Stomach (tissue), 8 donors: ENCODE measurements at regions not wholly inside any gene's neighbourhood (a gene's known extent, or its start where the extent isn't known, plus 50 kb on each side); places are given as distances from the start of the nearest gene placed in this dataset.

Source experiments
- DNase-seq, 2 donors: peaks; one replicate each; pipeline versions ENCODE4 v3.0.0 to v3.0.0-alpha.2; 2013 to 2019
- H3K27ac ChIP-seq, 5 donors: fragments of 200-600 bp in 4 of 5; sonication (generic) in 4 of 5; one replicate each; pipeline ENCODE4 v1.5.1; 2013 to 2019; ENCODE audit warnings: mild to moderate bottlenecking in 1 of 5, moderate library complexity in 1 of 5
- H3K27me3 ChIP-seq, 3 donors: fragments of 200-600 bp; sonication (generic); one replicate each; pipeline ENCODE4 v1.5.1; 2017 to 2019; ENCODE audit warnings: mixed run types in 1 of 3
- H3K36me3 ChIP-seq, 4 donors: fragments of 200-600 bp; sonication (generic); 1 replicate in 3 of 4; 2 replicates in 1 of 4; pipeline ENCODE4 v1.5.1; 2016 to 2019
- H3K4me1 ChIP-seq, 4 donors: fragments of 200-600 bp; sonication (generic); one replicate each; pipeline ENCODE4 v1.5.1; 2016 to 2019
- H3K4me3 ChIP-seq, 4 donors: fragments of 200-600 bp; sonication (generic) in 3 of 4; one replicate each; pipeline ENCODE4 v1.5.1; 2016 to 2019; ENCODE audit warnings: mild to moderate bottlenecking in 1 of 4
- H3K9me3 ChIP-seq, 4 donors: fragments of 200-600 bp; sonication (generic); one replicate each; pipeline ENCODE4 v1.5.1; 2016 to 2019
- EP300 ChIP-seq: sonication (generic); formaldehyde crosslinking; IDR thresholded peaks from one replicate; pipeline ENCODE4 v1.6.1; 2017; ENCODE audit warnings: antibody characterized with exemption
- POLR2A ChIP-seq, 4 donors: fragments of 450-650 bp; IDR thresholded peaks; one replicate each; pipeline ENCODE4 v1.6.1; 2016; ENCODE audit warnings: antibody characterized with exemption in 4 of 4, control low read depth in 2 of 4, mild to moderate bottlenecking in 1 of 4, moderate library complexity in 1 of 4
- POLR2AphosphoS5 ChIP-seq, 3 donors: sonication (generic); formaldehyde crosslinking; IDR thresholded peaks; one replicate each; pipeline ENCODE4 v1.6.1; 2016; ENCODE audit warnings: antibody characterized with exemption in 3 of 3
- WGBS, 5 donors: extraction: QIAGEN DNeasy Blood & Tissue Kit in 3 of 5; methylation state at CpG; one replicate each; pipeline versions ENCODE4 v1.1.5 to v1.1.7; 2013 to 2018; 5-methylcytosine and 5-hydroxymethylcytosine counted together
- intact Hi-C: fragments of 100-400 bp; cut with DNase I; formaldehyde crosslinking; loops from one replicate; pipeline ENCODE4 v1.15.1; 2023; ENCODE audit warnings: low total_unique reads
- TF ChIP-seq, protein P1 (sequence below), 7 experiments: fragments of 450-650 bp in 4 of 7; fragments of 200-600 bp in 3 of 7; sonication (generic) in 3 of 7; IDR thresholded peaks; one replicate each; pipeline ENCODE4 v1.5.1; 2016 to 2019; ENCODE audit warnings: antibody characterized with exemption in 7 of 7, control low read depth in 2 of 7, mild to moderate bottlenecking in 1 of 7
- donor health status: healthy with polysubstance abuse.
- donor health status: Bipolar disorder and iron deficiency.
- donor health status: healthy.

GRCh38 chr18:28494151-28494550, 317.2 kb upstream of the CDH2 start:
- TF ChIP-seq EP300: no peak
- no peak for TF ChIP-seq POLR2AphosphoS5 (IDR thresholded peaks at IDR 0.05)
- TF ChIP-seq, protein P1, sequence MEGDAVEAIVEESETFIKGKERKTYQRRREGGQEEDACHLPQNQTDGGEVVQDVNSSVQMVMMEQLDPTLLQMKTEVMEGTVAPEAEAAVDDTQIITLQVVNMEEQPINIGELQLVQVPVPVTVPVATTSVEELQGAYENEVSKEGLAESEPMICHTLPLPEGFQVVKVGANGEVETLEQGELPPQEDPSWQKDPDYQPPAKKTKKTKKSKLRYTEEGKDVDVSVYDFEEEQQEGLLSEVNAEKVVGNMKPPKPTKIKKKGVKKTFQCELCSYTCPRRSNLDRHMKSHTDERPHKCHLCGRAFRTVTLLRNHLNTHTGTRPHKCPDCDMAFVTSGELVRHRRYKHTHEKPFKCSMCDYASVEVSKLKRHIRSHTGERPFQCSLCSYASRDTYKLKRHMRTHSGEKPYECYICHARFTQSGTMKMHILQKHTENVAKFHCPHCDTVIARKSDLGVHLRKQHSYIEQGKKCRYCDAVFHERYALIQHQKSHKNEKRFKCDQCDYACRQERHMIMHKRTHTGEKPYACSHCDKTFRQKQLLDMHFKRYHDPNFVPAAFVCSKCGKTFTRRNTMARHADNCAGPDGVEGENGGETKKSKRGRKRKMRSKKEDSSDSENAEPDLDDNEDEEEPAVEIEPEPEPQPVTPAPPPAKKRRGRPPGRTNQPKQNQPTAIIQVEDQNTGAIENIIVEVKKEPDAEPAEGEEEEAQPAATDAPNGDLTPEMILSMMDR (IDR thresholded peaks at IDR 0.05): no peak
- no peak for TF ChIP-seq POLR2A (IDR thresholded peaks at IDR 0.05)
- intact Hi-C loops: no loop called here
- no peak overlapping the region for H3K27ac ChIP-seq
- no peaks in the 10 kb centered on the region for H3K27me3 ChIP-seq
- no peak overlapping the region for H3K4me3 ChIP-seq
- H3K9me3 ChIP-seq: no peaks in the 10 kb centered on the region
- no peaks in the 10 kb centered on the region for H3K4me1 ChIP-seq
- no peaks in the 10 kb centered on the region for H3K36me3 ChIP-seq
- DNase-seq: no peak
- 41 to 65% (median 44%) methylated on average over 1 of the region's 1 CpG for WGBS, 5 donors

- intact Hi-C loops: no loop called here
- no peaks in the 10 kb centered on the region for H3K36me3 ChIP-seq
- H3K27ac ChIP-seq: no peak overlapping the region
- no peak overlapping the region for H3K4me3 ChIP-seq
- H3K4me1 ChIP-seq: no peaks in the 10 kb centered on the region
- no peaks in the 10 kb centered on the region for H3K27me3 ChIP-seq
- no peak for DNase-seq
- peaks cover 0 to 6% (median 0%) of the 10 kb centered on the region in 4 donors for H3K9me3 ChIP-seq
- 32 to 41% (median 38%) methylated on average over 2 of the region's 2 CpGs for WGBS, 5 donors
- TF ChIP-seq POLR2AphosphoS5 (IDR thresholded peaks at IDR 0.05): no peak
- TF ChIP-seq POLR2A (IDR thresholded peaks at IDR 0.05): no peak
- TF ChIP-seq, protein P1 (IDR thresholded peaks at IDR 0.05): no peak
- TF ChIP-seq EP300: no peak
Measured at GRCh38 chr18:28485918-28486317, 309.0 kb upstream of the CDH2 start.

DNA sequence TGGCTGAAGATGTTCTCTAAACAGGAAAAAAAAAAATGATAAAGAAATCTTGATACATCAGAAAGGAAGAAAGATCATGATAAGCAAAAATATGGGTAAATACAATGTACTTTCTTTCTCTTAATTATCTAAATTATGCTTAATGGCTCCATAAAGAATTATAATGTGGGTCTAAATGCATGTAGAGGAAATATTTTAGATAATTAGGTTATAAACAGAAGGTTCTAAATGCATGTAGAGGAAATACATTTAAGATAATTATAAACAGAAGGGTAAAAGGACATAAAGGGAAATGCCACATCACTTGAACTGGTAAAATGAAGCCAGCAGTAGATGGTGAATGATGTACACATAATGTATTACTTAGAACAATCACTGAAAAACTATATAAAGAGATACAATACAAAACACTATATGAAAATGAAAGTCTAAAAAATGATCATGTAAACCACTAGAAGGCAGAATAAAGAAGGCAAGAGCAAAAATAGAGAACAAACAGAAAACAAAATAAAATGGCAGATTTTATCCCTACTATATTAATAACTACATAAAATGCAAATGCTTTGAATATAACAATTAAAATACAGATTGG, 308.4 kb upstream of the CDH2 start:
- no peaks in the 10 kb centered on the region for H3K4me1 ChIP-seq
- intact Hi-C loops: no loop called here
- no peak overlapping the region for H3K27ac ChIP-seq

GRCh38 chr18:28478531-28478930, 301.6 kb upstream of the CDH2 start:
- no peak for TF ChIP-seq POLR2A (IDR thresholded peaks at IDR 0.05)
- TF ChIP-seq, protein P1 (IDR thresholded peaks at IDR 0.05): no peak
- TF ChIP-seq EP300: no peak
- TF ChIP-seq POLR2AphosphoS5 (IDR thresholded peaks at IDR 0.05): no peak
- no peaks in the 10 kb centered on the region for H3K27me3 ChIP-seq
- DNase-seq: no peak
- H3K4me3 ChIP-seq: no peak overlapping the region
- intact Hi-C loops: no loop called here
- WGBS, 5 donors: 49 to 73% (median 70%) methylated on average over 1 of the region's 1 CpG
- H3K4me1 ChIP-seq: no peaks in the 10 kb centered on the region
- peaks cover 0 to 31% (median 11%) of the 10 kb centered on the region in 4 donors for H3K9me3 ChIP-seq
- no peaks in the 10 kb centered on the region for H3K36me3 ChIP-seq
- no peak overlapping the region for H3K27ac ChIP-seq

More for the DNA sequence above, 308.4 kb upstream of the CDH2 start:
- no peak overlapping the region for H3K4me3 ChIP-seq
- peaks cover 0 to 6% (median 0%) of the 10 kb centered on the region in 4 donors for H3K9me3 ChIP-seq
- no peak for DNase-seq
- no peaks in the 10 kb centered on the region for H3K27me3 ChIP-seq
- TF ChIP-seq POLR2A (IDR thresholded peaks at IDR 0.05): no peak
- TF ChIP-seq, protein P1 (IDR thresholded peaks at IDR 0.05): no peak
- no peak for TF ChIP-seq POLR2AphosphoS5 (IDR thresholded peaks at IDR 0.05)
- TF ChIP-seq EP300: no peak
- no peaks in the 10 kb centered on the region for H3K36me3 ChIP-seq
